ENCODE measurements at regions not wholly inside any gene's neighbourhood (a gene's known extent, or its start where the extent isn't known, plus 50 kb on each side); places are given as distances from the start of the nearest gene placed in this dataset.

GRCh38 chr12:30399859-30400258 lies 295.8 kb downstream of the IPO8 start:
- no peak for TF ChIP-seq EZH2 (IDR thresholded peaks at IDR 0.05; ENCODE audit: insufficient read depth, poor library complexity, severe bottlenecking)
- no peak for TF ChIP-seq EZH2phosphoT487 (IDR thresholded peaks at IDR 0.05; ENCODE audit: insufficient read depth, low read depth)
